Psoas muscle (tissue), 7 donors: ENCODE measurements at regions not wholly inside any gene's neighbourhood (a gene's known extent, or its start where the extent isn't known, plus 50 kb on each side); places are given as distances from the start of the nearest gene placed in this dataset.

Experiments
- ATAC-seq, 4 donors: fragments of 200-7000 bp; cut with Tn5 transposase; one replicate each; pipeline ENCODE4 v1.9.1; 2020; ENCODE audit warnings: moderate library complexity in 3 of 4, mild to moderate bottlenecking in 2 of 4
- DNase-seq, 2 donors: peaks; one replicate each; pipeline ENCODE4 v3.0.0-alpha.2; 2020
- H3K27ac ChIP-seq: fragments of 200-600 bp; one replicate; pipeline ENCODE4 v1.8.0; 2022
- H3K27me3 ChIP-seq, 3 donors: fragments of 200-600 bp in 1 of 3; one replicate each; pipeline versions ENCODE4 v1.6.1 to v1.8.0; 2013 to 2022; ENCODE audit warnings: low read length in 2 of 3, mild to moderate bottlenecking in 2 of 3, moderate library complexity in 1 of 3; ENCODE audit not compliant: insufficient read depth in 3 of 3
- H3K36me3 ChIP-seq, 2 donors: fragments of 200-600 bp in 1 of 2; one replicate each; pipeline versions ENCODE4 v1.6.1 to v1.8.0; 2013 to 2022; ENCODE audit warnings: low read depth in 1 of 2, mild to moderate bottlenecking in 1 of 2, moderate library complexity in 1 of 2; ENCODE audit not compliant: insufficient read depth in 1 of 2
- H3K4me1 ChIP-seq: fragments of 200-600 bp; one replicate; pipeline ENCODE4 v1.8.0; 2022
- H3K4me3 ChIP-seq: fragments of 200-600 bp; one replicate; pipeline ENCODE4 v1.8.0; 2022; ENCODE audit warnings: mild to moderate bottlenecking
- H3K9me3 ChIP-seq: fragments of 200-600 bp; one replicate; pipeline ENCODE4 v1.8.0; 2022
- WGBS, 3 donors: extraction: QIAGEN DNeasy Blood & Tissue Kit; methylation state at CpG; one replicate each; pipeline versions ENCODE4 v1.1.6 to v1.1.7; 2013; 5-methylcytosine and 5-hydroxymethylcytosine counted together
- intact Hi-C, 2 donors: fragments of 100-400 bp; cut with DNase I; formaldehyde crosslinking; loops; one replicate each; pipeline versions ENCODE4 v1.11.0 to v1.14.2; 2022
- TF ChIP-seq, protein P1 (sequence below): fragments of 200-600 bp; IDR thresholded peaks from one replicate; pipeline ENCODE4 v1.8.0; 2022; ENCODE audit warnings: antibody characterized with exemption
- donor health status: healthy with polysubstance abuse.
- donor health status: DM: no; HTN: no; CAD: no; lungs with moderate emphysema.
- donor health status: Bipolar disorder and iron deficiency.
- donor health status: healthy.
- donor health status: DM: yes; HTN: yes; CAD: no.
- donor health status: DM: no; HTN: no; CAD: no.
- donor health status: DM: yes; HTN: yes; CAD: no.

DNA sequence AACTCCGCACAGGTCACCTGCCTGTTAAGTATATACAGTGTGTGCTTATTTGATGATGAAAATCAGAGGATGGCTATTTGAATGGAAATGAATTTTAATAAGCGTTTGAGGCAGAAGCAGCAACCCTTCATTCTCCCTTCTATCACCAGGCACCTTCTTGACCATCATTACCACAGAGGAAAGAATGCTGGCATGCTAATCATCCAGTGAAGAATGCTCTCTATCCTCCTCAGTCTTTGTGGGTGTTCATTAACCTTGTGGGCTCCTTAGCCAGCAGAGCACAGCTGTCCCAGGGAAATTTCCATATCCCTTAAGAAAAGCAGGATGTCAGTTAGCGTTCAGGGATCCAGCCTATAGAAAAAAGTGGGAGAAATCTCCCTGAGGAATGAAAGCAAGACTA is 428.0 kb upstream of the CAMK1G start:
- Histone ChIP-seq H3K4me1 (no peaks in the 10 kb centered on the region), H3K27me3 (no peaks in the 10 kb centered on the region), H3K9me3 (no peaks in the 10 kb centered on the region), H3K36me3 (no peaks in the 10 kb centered on the region), H3K27ac (no peak overlapping the region), H3K4me3 (no peak overlapping the region)
- no peak for ATAC-seq
- TF ChIP-seq, protein P1, sequence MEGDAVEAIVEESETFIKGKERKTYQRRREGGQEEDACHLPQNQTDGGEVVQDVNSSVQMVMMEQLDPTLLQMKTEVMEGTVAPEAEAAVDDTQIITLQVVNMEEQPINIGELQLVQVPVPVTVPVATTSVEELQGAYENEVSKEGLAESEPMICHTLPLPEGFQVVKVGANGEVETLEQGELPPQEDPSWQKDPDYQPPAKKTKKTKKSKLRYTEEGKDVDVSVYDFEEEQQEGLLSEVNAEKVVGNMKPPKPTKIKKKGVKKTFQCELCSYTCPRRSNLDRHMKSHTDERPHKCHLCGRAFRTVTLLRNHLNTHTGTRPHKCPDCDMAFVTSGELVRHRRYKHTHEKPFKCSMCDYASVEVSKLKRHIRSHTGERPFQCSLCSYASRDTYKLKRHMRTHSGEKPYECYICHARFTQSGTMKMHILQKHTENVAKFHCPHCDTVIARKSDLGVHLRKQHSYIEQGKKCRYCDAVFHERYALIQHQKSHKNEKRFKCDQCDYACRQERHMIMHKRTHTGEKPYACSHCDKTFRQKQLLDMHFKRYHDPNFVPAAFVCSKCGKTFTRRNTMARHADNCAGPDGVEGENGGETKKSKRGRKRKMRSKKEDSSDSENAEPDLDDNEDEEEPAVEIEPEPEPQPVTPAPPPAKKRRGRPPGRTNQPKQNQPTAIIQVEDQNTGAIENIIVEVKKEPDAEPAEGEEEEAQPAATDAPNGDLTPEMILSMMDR = no peak
- no peak for DNase-seq
- 49 to 56% (median 50%) methylated on average over 3 of the region's 3 CpGs for WGBS, 3 donors
- intact Hi-C loops = no loop called here

- ATAC-seq (no peak), DNase-seq (no peak)
- no peaks in the 10 kb centered on the region for H3K36me3 ChIP-seq
- no peak overlapping the region for H3K4me3 ChIP-seq
- intact Hi-C loops = no loop called here
- H3K9me3 ChIP-seq = no peaks in the 10 kb centered on the region
- WGBS, 3 donors = 76 to 86% (median 82%) methylated on average over 4 of the region's 4 CpGs
- no peaks in the 10 kb centered on the region for H3K4me1 ChIP-seq
- H3K27me3 ChIP-seq = no peaks in the 10 kb centered on the region
- TF ChIP-seq, protein P1 = no peak
- no peak overlapping the region for H3K27ac ChIP-seq
These were observed 426.5 kb upstream of the CAMK1G start for GRCh38 chr1:209156991-209157390.

- TF ChIP-seq, protein P1 = no peak
- ATAC-seq (no peak), DNase-seq (no peak)
- no peaks in the 10 kb centered on the region for H3K9me3 ChIP-seq
- no peaks in the 10 kb centered on the region for H3K4me1 ChIP-seq
- intact Hi-C loops = no loop called here
- H3K36me3 ChIP-seq = no peaks in the 10 kb centered on the region
- no peak overlapping the region for H3K27ac ChIP-seq
- H3K27me3 ChIP-seq = no peaks in the 10 kb centered on the region
- H3K4me3 ChIP-seq = no peak overlapping the region
- WGBS, 3 donors = 20 to 24% (median 23%) methylated on average over 5 of the region's 5 CpGs
These were observed 425.8 kb upstream of the CAMK1G start for GRCh38 chr1:209157546-209158249.

DNA sequence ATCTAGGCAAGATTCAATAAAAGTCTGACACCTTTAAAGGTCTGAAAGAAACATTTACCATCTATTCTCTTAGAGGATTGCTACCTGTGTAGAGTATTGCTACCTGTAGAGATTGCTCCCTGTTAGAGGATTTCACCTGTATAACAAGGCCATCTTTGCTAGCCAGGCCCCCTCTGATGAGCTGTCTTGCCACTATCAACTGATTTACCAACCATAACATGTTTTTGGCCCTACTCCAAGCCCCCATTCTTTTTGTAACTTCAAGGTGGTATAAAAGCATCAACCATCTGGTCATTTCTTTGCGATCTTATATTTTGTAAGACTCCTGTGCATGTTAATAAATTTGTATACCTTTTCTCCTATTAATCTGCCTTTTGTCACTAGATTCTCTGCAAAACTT is 424.7 kb upstream of the CAMK1G start:
- DNase-seq (no peak), ATAC-seq (no peak)
- H3K27me3 ChIP-seq = no peaks in the 10 kb centered on the region
- TF ChIP-seq, protein P1 = no peak
- no peaks in the 10 kb centered on the region for H3K36me3 ChIP-seq
- intact Hi-C loops = no loop called here
- no peaks in the 10 kb centered on the region for H3K4me1 ChIP-seq
- no peak overlapping the region for H3K27ac ChIP-seq
- no peaks in the 10 kb centered on the region for H3K9me3 ChIP-seq
- WGBS, 3 donors = 80 to 87% (median 87%) methylated on average over 1 of the region's 1 CpG
- H3K4me3 ChIP-seq = no peak overlapping the region

DNA sequence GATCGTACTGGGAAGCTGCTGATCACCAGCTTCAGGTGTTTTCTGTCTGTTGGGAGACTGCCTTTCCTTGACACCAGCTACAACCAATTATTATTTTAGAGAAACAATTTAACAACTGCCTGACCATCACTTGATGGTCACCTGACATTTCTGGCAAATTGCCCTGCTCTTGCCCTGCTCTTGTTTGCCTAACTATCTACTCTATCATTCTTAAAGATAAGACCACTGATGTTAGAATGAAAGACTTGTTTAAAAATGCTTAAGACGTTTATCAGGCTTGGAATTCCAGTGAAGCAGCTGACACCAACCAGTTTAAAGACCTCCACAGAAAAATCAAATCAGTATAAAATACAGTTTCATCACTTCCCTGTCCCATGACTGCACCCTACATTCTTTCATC is 423.3 kb upstream of the CAMK1G start:
- H3K4me1 ChIP-seq = no peaks in the 10 kb centered on the region
- H3K9me3 ChIP-seq = no peaks in the 10 kb centered on the region
- DNase-seq (no peak), ATAC-seq (no peak)
- no peaks in the 10 kb centered on the region for H3K27me3 ChIP-seq
- WGBS, 3 donors = 58 to 68% (median 63%) methylated on average over 2 of the region's 2 CpGs
- H3K27ac ChIP-seq = no peak overlapping the region
- no peak overlapping the region for H3K4me3 ChIP-seq
- intact Hi-C loops = no loop called here
- TF ChIP-seq, protein P1 = no peak
- H3K36me3 ChIP-seq = no peaks in the 10 kb centered on the region
